ENCODE measurements at regions not wholly inside any gene's neighbourhood (a gene's known extent, or its start where the extent isn't known, plus 50 kb on each side); places are given as distances from the start of the nearest gene placed in this dataset.

DNA sequence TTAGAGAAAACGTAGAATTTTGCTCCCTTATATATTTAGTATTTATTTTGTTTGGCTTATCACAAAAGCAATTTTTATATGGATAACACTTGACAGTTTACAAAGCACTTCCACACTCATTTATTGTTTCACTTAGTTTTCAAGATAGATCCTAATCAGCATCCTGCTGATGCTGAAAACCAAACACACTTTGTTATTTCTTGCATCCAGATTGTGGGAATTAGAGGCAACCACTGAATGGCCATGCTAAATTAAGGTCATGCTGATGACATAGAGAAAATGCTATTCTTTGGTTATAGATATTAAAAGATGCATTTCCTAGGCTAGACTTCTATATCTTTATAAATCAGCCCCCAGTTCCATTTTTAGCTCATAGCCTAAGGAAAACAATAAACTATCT, 474.1 kb upstream of the KCNMB2 start:
- no peak for DNase-seq (ENCODE audit: low read depth)

DNA sequence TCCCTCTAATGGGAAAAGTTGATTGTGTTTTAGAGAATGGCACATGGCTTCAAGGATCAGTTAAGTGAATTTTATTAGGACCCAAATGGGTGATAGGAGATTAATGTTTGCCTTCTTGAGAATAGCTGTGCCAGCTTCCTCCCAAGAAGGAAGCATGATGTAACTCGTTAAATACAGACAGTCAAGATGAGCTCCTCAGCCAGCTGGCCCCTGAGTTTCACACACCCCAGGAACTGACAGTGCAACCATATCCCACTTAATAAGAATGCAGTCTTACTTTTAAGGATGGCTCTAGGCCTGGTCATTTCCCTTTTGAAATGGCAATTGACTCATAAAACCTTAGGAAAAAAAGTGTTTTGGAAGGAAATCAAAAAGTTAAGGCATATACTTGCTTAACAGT, 472.8 kb upstream of the KCNMB2 start:
- no peak for DNase-seq (ENCODE audit: low read depth)

DNA sequence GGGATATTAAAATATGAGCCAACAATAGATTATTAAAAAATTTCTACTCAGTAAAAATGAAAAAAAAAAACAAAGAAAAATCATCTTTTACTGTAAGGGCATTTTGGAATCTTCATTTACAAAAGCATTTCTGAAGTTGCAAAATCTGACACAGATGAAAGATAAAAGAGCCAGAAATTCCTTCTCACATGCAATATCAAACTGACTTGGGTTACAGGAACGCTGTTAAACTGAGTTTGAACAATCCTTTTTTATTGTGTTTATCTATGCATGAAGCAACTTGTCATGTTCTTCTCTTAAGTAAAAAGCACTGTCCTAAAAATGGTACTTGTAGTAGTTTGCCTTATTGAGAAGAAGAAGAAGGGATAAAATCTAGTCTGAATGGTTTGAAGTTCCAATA, 468.5 kb upstream of the KCNMB2 start:
- no peak for DNase-seq (ENCODE audit: low read depth)

DNA sequence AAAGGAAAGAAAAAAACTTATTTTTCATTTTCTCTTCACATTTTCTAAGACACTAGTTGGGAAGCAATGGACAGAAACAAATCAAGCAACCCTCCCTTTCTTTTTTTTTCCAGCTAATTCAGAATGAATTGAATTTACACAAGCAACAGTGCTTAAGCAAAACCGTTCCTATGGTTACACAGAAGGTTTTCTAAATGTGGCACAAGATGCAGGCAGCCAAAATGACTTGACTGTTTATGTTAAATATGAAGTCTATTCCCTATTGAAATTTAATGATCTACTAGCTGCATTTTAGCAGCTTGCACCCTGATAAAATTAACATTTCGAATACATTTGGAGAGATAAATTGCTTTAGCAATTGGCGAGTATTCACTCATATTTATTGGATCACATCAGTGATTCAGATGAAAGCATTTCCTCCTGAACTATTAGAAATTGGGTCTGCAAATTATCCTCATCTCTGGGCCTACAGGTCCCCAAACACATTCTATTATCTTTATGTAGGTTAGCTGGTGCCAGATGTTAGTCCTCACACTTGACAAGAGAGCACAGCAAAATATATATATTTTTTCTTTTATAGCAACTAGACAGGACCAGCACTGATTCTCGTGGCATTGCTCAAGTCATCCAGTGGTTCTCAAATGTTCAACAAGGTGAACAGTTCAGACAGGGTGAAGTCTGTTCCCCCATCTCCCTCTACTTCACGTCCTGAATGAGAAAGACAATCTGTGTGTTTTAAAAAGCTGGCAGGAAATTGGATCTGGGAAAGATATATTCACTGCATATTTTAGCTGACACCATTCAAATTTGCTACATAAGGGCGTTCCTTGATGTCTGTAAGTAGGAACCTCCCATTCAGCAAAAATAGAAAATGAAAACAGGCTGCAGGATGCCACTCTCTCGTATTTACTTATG, 463.6 kb upstream of the KCNMB2 start:
- no peak for DNase-seq (ENCODE audit: low read depth)

DNA sequence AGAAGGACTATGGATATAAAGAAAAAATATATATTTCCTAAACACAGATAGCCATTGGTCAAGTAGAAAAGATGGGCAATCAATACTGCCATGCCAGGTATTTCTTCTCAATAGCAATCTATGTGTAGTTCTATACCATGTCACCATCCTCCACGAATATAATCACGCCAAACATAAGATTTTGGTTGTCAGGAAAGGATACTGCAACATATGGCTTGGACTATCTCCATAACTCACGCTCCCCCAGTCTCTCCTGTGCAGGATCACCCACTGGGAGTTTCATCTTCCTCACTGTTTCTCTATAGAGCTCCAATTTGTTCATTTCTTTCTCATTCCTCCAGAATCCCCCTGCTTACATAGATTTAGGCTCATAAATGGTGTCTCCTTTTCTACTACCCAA, 462.9 kb upstream of the KCNMB2 start:
- DNase-seq (ENCODE audit: low read depth): no peak

DNA sequence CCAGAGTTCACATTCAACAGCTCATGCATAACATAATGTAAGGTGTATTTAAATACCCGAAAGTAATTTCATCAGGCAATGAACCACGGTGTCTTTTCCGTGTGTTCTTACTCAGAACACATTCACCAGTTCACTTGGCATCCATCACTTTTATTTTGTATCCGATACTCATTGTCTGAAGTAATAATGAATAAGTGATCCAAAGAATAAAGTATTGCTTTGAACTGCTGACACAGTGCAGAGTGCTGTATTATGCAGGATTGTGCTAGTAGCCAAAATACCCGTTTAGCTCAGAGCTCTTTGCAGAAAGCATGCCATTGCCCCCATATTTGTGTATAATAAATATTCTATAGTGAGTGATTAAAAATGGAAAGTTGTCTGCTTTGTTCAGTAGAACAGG, 460.9 kb upstream of the KCNMB2 start:
- no peak for DNase-seq (ENCODE audit: low read depth)

DNA sequence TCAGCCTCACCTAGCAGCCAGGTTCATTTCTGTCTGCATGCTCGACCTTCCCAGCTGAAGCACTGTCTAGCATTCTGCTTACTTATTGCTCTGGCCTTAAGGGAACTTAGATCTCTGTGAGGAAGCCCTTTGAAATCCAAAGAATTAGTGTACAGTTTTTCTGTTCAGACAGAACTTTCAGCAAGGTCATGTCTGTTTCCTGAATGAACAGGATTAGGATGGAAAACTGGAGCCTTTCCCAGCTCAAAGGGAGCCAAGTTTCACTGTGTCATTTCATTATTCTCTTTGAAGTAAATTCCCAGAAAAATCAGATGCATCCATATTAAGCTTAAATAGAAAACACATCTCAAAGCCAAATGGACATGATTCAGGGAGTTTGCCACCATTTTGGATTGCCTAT, 457.3 kb upstream of the KCNMB2 start:
- no peak for DNase-seq (ENCODE audit: low read depth)

DNA sequence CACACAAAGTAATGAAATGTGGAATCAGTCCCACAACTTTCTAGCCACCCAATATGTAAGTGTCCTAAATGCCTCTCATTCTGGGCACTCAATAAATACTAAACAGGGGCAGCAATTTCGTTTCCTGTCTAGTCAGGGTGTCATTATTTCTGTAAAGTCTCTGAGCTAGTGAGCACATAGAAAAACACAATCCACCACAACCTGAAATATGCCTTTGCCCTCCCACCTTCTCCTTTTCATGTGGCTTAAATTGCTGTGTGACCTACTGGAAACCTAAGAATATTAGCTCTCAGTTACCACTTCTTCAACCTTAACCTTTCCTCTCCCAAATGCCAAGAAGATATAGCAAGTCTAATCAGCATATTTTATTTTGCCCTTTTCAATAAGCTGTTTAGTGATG, 456.3 kb upstream of the KCNMB2 start:
- DNase-seq (ENCODE audit: low read depth): no peak

DNA sequence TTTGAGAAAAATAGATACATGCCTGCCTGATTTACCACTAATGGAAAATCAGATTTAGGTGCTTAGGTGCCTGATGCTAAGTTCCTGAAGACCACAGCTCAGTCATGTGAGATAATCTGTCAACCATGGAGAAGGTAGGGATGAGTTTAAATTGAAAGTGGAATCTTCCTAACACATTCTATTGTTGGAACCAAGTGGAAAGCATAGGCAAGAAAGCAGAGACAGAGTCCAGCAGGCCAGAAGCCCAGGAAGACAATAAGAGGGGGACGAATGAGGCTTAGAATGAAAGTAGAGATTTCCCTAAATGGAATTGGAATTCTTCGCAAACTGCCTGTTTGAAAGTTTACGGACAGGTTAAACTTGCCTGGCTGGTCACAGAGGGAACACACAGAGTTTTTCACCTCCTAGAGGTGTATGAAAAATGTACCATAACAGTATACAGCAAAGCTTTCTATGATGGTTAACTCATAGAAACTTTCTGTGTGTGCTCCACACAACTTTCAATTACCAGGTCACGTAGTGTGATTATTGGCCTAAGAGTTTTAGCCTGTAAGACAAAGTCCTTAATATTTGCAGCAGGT, 453.8 kb upstream of the KCNMB2 start:
- DNase-seq (ENCODE audit: low read depth): no peak

DNA sequence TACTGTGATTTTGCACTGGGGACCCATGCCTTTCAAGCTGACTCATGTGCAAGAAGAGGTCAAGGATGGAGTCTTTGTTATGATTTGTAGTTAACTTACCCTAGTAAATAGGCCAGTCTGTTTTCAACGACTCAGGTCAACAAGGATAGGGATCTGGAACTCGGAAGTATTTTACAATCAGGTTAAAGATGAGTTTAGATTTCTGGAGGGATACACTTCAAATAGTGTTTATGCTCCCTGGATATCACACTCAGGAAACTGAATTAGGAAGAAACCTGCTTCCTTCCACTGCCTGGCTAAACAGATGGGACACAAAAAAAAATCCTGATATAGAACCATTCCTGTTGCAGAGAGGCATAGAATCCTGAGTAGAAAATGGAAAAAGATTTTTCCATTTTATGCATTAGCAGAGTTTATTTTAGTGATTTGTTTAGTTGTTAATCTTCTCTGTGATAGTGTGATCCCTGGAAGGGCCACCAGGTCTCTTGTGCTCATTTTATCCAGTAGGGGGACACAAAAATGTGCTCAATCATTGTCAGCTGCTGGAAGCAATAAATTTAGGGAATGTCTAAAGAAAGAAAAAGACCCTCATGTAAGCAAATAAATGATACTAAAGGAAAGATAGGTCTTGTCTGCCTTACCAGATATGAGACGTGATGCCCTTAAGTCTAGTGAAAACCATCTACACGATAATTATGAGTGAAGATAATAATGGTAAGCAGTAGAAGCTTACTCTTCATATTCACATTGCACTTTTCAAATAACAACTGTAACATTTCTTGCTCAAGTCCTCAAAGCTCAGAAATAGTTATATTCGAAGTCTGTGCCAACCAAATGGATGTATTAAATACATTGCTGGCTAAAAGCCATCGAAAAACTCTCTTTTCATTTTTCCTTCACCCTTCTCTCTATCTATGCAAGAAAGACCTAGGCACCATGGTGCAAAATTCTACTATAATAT, 452.1 kb upstream of the KCNMB2 start:
- no peak for DNase-seq (ENCODE audit: low read depth)

DNA sequence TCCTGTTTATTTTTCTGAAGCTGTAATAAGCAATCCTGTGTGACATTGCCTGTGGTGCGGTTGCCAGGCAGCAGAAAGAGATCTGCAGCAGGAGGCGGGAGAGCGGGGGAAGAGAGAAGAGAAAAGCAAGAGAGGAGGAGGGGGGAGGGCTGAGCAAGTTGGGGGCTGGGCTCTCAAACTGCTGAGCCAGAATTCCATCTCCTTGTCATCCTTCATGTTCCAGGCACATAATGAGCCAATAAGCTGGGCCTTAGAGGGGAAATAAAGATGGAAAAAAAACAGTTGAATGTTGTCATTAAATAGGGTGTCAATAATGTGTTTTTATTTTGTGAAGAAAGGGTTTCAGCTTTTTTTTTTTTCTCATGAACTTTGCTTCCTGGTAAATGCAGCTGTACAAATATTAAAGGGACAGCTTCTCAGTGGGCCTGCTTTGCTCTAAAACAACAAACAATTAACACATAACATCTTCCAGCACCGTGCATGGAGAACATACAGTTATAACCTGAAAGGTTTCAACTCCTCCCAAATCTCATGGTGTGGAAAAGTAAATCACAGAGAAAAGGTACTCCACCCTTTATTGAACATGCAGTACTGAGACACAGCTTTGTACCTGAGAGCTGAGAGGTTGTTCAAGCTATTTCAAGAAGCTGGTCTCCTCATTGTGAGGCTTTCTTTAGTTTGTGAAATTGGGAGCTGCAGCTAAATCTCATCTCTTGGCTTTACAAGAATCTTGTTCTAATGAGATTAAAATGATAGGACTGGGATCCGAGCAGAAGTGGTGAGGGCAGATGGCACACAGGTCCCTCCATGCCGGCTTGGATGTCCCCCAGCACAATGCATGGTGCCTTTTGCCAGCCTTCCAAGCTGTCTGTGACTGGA, 451.1 kb upstream of the KCNMB2 start:
- DNase-seq (ENCODE audit: low read depth): peak; percentile 2

DNA sequence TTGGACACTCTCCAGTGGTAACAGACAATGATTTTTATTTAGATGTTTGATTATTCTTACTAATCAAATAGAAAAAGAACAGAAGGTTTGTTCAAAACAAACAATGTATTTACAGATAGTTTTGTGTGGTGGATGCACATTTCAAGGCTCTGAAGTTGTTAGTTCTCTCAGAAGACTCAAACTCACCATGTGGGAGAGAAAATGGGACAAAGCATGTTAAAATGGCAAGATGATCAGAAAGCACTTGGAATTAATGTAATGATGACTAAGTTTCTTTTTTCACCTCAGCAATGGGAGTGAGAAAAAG, 450.5 kb upstream of the KCNMB2 start:
- no peak for DNase-seq (ENCODE audit: low read depth)

DNA sequence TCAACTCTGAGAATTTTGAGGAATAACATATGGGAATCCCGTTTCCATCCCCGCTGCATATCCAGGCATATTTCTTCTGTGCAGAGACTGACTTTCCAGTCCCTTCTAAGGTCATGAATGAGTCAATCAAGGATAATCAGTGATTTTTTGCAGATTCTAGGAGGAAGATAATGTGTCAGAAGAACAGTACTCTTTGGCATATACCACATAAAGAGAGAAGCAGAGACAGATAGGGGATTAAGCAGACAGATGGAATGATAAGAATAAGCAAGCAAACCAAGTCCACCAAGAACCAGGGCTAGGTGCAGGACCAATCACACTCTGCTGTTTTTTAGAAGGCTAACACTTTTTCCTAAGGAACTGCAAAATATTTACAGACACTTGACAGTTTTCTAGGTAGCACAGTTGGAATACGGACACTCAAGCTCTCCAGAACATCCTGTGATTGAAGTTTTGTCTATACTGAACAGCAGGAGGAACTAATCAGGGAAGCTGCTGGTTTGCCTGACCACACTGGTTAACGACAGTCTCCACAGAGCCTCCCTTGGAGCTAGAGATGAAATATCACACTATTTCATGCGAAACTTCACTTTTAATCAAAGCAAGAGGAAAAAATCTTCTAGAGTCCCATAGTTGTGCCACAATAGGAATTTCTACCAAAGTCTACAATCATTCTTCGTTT, 450.0 kb upstream of the KCNMB2 start:
- DNase-seq (ENCODE audit: low read depth): no peak

DNA sequence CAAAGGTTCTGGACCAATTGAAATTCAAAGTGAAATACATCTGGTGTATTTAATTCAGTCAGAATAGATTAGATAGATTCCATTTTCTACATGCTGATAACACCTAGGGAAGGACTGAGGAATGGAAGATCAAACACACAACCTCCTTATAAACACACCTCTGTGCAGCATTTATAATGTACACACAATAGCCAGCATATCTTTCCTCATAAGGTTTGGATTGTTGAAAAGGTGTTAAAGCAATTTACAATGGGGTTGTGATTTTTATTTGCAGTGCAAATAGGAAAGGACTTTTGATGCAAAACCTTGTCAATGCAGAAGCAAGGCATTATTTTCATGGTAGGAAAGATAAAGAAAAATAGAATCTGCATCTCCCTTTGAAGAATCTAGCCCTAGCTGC, 448.9 kb upstream of the KCNMB2 start:
- DNase-seq (ENCODE audit: low read depth): no peak

DNA sequence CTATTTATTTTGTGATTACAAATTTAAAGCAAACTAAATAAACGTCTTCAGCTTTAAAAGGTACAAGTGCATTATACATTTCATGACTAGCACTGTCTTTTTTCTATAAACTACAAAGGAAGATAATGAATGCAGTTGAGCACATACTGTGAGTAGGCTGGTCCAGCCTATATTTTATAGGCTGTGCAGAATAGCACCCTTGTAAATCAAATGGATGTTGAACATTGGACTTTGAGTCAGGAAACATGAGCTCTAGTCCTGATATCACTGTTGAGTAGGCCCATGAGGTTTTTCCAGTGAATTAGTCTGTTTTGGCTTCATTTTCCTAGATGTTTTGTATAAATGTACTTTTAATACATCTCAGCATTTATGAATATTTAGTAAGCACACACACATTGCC, 447.3 kb upstream of the KCNMB2 start:
- DNase-seq (ENCODE audit: low read depth): no peak

DNA sequence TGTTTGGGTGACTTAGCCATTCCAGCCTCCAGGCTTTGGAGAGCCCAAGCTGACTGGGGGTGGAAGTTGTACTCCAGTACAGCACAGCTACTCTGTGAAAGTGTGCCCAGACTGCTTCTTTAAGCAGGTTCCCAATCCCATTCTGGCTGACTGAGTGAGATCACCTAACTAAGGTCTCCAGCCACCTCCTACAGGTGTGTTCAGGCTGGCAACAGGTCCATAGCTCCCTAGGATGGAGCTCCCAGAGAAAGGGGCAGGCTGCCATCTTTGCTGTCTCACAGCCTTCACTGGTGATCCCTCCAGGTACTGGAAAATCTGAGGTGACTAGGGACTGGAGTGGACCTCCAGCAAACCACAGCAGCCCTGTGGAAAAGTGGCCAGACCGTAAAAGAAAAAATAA, 445.3 kb upstream of the KCNMB2 start:
- no peak for DNase-seq (ENCODE audit: low read depth)

DNA sequence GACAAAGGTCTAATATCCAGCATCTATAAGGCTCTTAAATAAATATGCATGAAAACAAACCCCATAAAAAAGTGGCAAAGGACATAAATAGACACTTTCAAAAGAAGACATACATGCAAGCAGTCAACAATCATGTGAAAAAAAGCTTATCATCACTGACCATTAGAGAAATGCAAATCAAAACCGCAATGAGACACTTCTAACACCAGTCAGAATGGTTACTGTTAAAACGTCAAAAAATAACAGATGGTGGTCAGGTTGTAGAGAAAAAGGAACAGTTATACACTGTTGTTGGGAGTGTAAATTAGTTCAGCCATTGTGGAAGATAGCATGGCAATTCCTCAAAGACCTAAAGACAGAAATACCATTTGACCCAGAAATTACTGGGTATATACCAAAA, 440.7 kb upstream of the KCNMB2 start:
- DNase-seq (ENCODE audit: low read depth): no peak

DNA sequence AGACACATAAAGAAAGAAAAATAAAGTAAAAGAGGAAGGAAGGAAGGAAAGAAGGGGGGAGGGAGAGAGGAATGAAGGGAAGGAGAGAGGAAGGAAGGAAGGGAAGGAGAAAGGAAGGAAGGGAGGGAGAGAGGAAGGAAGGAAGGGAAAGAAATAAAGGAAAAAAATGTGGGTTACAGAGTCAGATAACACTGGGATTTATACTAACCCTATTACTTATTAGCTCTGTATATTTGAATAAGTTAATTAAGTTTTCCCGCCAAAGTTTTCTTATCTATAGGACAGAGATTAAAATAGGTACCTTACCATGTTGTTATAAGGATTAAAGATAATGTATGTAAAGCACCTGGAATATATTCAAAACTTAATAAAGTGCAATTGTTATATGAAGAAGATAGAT, 439.3 kb upstream of the KCNMB2 start:
- no peak for DNase-seq (ENCODE audit: low read depth)

DNA sequence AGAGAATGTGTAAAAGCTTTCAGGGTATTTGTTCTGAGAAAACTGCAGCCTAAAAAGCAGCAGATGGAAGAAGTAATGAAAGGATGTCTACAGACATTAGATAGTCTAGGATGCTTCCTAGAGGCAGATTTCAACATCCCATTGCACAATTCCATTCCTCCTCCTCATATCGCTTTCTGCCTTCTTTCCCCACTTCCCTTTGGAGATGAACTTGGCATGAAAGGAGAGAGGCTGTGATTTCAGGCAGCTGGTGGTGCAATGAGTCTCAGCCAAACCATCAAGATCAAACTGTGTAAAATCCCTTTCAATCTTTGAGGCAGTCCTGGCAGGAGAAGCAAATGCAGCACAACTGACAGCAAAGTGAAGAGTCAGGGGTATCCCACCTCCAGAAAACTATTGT, 438.7 kb upstream of the KCNMB2 start:
- no peak for DNase-seq (ENCODE audit: low read depth)

DNA sequence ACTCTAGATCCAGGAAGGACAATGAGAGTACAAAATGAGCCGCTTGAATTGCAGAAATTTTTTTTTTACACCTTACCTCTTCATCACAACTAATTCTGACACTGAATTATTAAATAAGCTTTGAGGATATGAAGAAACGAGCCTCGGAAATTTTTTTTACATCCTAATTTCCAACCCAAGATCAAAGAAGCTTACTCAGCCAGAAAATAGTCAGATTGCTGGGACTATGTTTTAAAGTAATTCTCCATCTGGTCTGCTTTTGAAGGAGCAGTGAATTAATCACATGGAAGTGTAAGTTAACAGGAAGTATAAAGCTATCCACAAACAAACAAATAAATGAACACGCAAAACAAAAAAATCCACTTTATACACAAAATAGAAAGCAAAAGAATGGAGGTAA, 437.0 kb upstream of the KCNMB2 start:
- no peak for DNase-seq (ENCODE audit: low read depth)

DNA sequence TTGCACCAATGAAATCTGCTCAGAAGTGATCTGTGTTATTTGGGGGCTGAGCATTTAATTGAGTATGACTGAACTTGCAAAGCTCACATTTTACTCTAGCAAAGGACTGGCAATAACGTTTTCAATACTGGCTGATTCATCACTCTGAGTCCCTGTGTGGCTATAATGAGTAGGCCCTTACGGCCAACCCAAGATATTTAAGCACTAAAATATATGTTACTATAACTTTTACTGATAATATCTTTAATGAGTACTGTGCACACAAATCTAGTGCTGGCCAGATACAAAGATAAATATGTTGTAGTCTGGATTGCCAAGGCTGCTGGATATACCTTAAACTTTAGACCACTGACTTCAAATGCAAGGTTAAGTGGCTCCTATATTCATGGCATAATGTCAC, 436.4 kb upstream of the KCNMB2 start:
- no peak for DNase-seq (ENCODE audit: low read depth)
